ENCODE measurements at regions not wholly inside any gene's neighbourhood (a gene's known extent, or its start where the extent isn't known, plus 50 kb on each side); places are given as distances from the start of the nearest gene placed in this dataset.

GRCh38 chr19:30651691-30652090 lies 279.5 kb downstream of the ZNF536 start (continued):
- TF ChIP-seq PHF8 (conservative IDR thresholded peaks at IDR 0.05; ENCODE audit: low read depth, low read length) (no peak), POLR2AphosphoS5 (IDR thresholded peaks at IDR 0.05; ENCODE audit: low read depth, low read length) (no peak), NRF1 (IDR thresholded peaks at IDR 0.05; ENCODE audit: low read depth, low read length) (no peak)
